ENCODE measurements at regions not wholly inside any gene's neighbourhood (a gene's known extent, or its start where the extent isn't known, plus 50 kb on each side); places are given as distances from the start of the nearest gene placed in this dataset.

- no peak overlapping the region for H3K4me3 ChIP-seq (replicated peaks; ENCODE audit: low read depth, low read length)
- no peaks in the 10 kb centered on the region; the same call in 1 of the 2 replicates for H3K27me3 ChIP-seq (replicated peaks; ENCODE audit: control insufficient read depth, insufficient read depth, low read length)
- TF ChIP-seq CTCF (IDR thresholded peaks at IDR 0.05; ENCODE audit: insufficient read depth, low read length, poor library complexity, severe bottlenecking) = no peak
- DNase-seq (ENCODE audit: extremely low read depth, insufficient read length) = no peak
- no peaks in the 10 kb centered on the region for H3K36me3 ChIP-seq (ENCODE audit: control insufficient read depth, insufficient read depth, low read length)
These were observed 291.2 kb downstream of the BRINP1 start for GRCh38 chr9:119078015-119078414.

GRCh38 chr9:119083673-119084072 is 285.6 kb downstream of the BRINP1 start:
- no peaks in the 10 kb centered on the region for H3K27me3 ChIP-seq (replicated peaks; ENCODE audit: control insufficient read depth, insufficient read depth, low read length)
- H3K4me3 ChIP-seq (replicated peaks; ENCODE audit: low read depth, low read length) = no peak overlapping the region
- TF ChIP-seq CTCF (IDR thresholded peaks at IDR 0.05; ENCODE audit: insufficient read depth, low read length, poor library complexity, severe bottlenecking) = no peak
- H3K36me3 ChIP-seq (ENCODE audit: control insufficient read depth, insufficient read depth, low read length) = no peaks in the 10 kb centered on the region
- no peak for DNase-seq (ENCODE audit: extremely low read depth, insufficient read length)

GRCh38 chr9:119086590-119086989 is 282.6 kb downstream of the BRINP1 start:
- no peak for DNase-seq (ENCODE audit: extremely low read depth, insufficient read length)
- Histone ChIP-seq H3K4me3 (replicated peaks; ENCODE audit: low read depth, low read length) (no peak overlapping the region), H3K36me3 (ENCODE audit: control insufficient read depth, insufficient read depth, low read length) (no peaks in the 10 kb centered on the region), H3K27me3 (replicated peaks; ENCODE audit: control insufficient read depth, insufficient read depth, low read length) (no peaks in the 10 kb centered on the region)
- TF ChIP-seq CTCF (IDR thresholded peaks at IDR 0.05; ENCODE audit: insufficient read depth, low read length, poor library complexity, severe bottlenecking) = no peak

- TF ChIP-seq CTCF (IDR thresholded peaks at IDR 0.05; ENCODE audit: insufficient read depth, low read length, poor library complexity, severe bottlenecking) = no peak
- no peak for DNase-seq (ENCODE audit: extremely low read depth, insufficient read length)
- H3K27me3 ChIP-seq (replicated peaks; ENCODE audit: control insufficient read depth, insufficient read depth, low read length) = no peaks in the 10 kb centered on the region
- H3K36me3 ChIP-seq (ENCODE audit: control insufficient read depth, insufficient read depth, low read length) = no peaks in the 10 kb centered on the region
- no peak overlapping the region for H3K4me3 ChIP-seq (replicated peaks; ENCODE audit: low read depth, low read length)
These were observed 281.2 kb downstream of the BRINP1 start for GRCh38 chr9:119088002-119088547.

- Histone ChIP-seq H3K36me3 (ENCODE audit: control insufficient read depth, insufficient read depth, low read length) (no peaks in the 10 kb centered on the region), H3K4me3 (replicated peaks; ENCODE audit: low read depth, low read length) (no peak overlapping the region), H3K27me3 (replicated peaks; ENCODE audit: control insufficient read depth, insufficient read depth, low read length) (no peaks in the 10 kb centered on the region)
- no peak for TF ChIP-seq CTCF (IDR thresholded peaks at IDR 0.05; ENCODE audit: insufficient read depth, low read length, poor library complexity, severe bottlenecking)
- no peak for DNase-seq (ENCODE audit: extremely low read depth, insufficient read length)
These were observed 278.2 kb downstream of the BRINP1 start for GRCh38 chr9:119091074-119091473.

- TF ChIP-seq CTCF (IDR thresholded peaks at IDR 0.05; ENCODE audit: insufficient read depth, low read length, poor library complexity, severe bottlenecking) = no peak
- no peak for DNase-seq (ENCODE audit: extremely low read depth, insufficient read length)
- no peaks in the 10 kb centered on the region for H3K27me3 ChIP-seq (replicated peaks; ENCODE audit: control insufficient read depth, insufficient read depth, low read length)
These were observed 277.1 kb downstream of the BRINP1 start for GRCh38 chr9:119092125-119092524.

More at GRCh38 chr9:119092125-119092524, 277.1 kb downstream of the BRINP1 start:
- no peaks in the 10 kb centered on the region for H3K36me3 ChIP-seq (ENCODE audit: control insufficient read depth, insufficient read depth, low read length)
- H3K4me3 ChIP-seq (replicated peaks; ENCODE audit: low read depth, low read length) = no peak overlapping the region
